H1 (cell line): ENCODE measurements at regions not wholly inside any gene's neighbourhood (a gene's known extent, or its start where the extent isn't known, plus 50 kb on each side); places are given as distances from the start of the nearest gene placed in this dataset.

Experiments
- CTCF ChIA-PET: fragments of 300-600 bp; sonication (Branson Sonifier 250); formaldehyde crosslinking; loops from one replicate; lab custom pipeline; 2021; ENCODE audit not compliant: partially characterized antibody; lab: Charles Lee
- POLR2A ChIA-PET: fragments of 300-600 bp; sonication (Branson Sonifier 250); formaldehyde crosslinking; loops from one replicate; lab custom pipeline; 2021; ENCODE audit warnings: inconsistent platforms; ENCODE audit not compliant: partially characterized antibody; lab: Charles Lee
- DNase-seq, 2 experiments: peaks; one replicate each; pipeline versions ENCODE4 v3.0.0 to v3.0.0-alpha.2; 2010 to 2022; ENCODE audit warnings: low spot score in 2 of 2, low read depth in 1 of 2, mixed read lengths in 1 of 2
- FAIRE-seq: peaks from 2 replicates; lab custom pipeline; 2011; peaks lifted over from hg19 to GRCh38; lab: Jason Lieb, UNC
- H2AFZ ChIP-seq: 2 replicates; pipeline ENCODE4 v1.8.1; 2012; ENCODE audit warnings: low read length, inconsistent platforms
- H2AK5ac ChIP-seq: 2 replicates; pipeline ENCODE4 v1.6.1; 2013; ENCODE audit warnings: low read depth, low read length
- H2BK120ac ChIP-seq: replicated peaks from 2 replicates; pipeline ENCODE3; 2013; ENCODE audit warnings: low read depth, low read length, inconsistent platforms
- H2BK12ac ChIP-seq: 2 replicates; pipeline ENCODE4 v1.6.1; 2013; ENCODE audit warnings: low read depth, low read length
- H2BK15ac ChIP-seq: 2 replicates; pipeline ENCODE4 v1.6.1; 2013; ENCODE audit warnings: low read length
- H2BK20ac ChIP-seq: 2 replicates; pipeline ENCODE4 v1.6.1; 2013; ENCODE audit warnings: low read length
- H2BK5ac ChIP-seq: 2 replicates; pipeline ENCODE4 v1.6.1; 2013; ENCODE audit warnings: low read depth, low read length
- H3K14ac ChIP-seq: 2 replicates; pipeline ENCODE4 v1.6.1; 2013; ENCODE audit warnings: inconsistent platforms; ENCODE audit not compliant: insufficient read length
- H3K18ac ChIP-seq: 2 replicates; pipeline ENCODE4 v1.6.1; 2013; ENCODE audit warnings: low read length; ENCODE audit errors: extremely low read depth
- H3K23ac ChIP-seq: 2 replicates; pipeline ENCODE4 v1.6.1; 2013; ENCODE audit warnings: inconsistent platforms; ENCODE audit not compliant: insufficient read length
- H3K23me2 ChIP-seq: 2 replicates; pipeline ENCODE4 v1.6.1; 2013; ENCODE audit warnings: low read depth, low read length
- H3K27ac ChIP-seq: 2 replicates; pipeline ENCODE4 v1.6.1; 2011; ENCODE audit warnings: low read depth, low read length, inconsistent platforms
- H3K27me3 ChIP-seq, 4 experiments: replicated peaks in 1 of 4; 1 replicate in 1 of 4; 2 replicates in 3 of 4; pipeline versions ENCODE4 v1.6.1 to v1.8.1; 2011 to 2013; ENCODE audit warnings: low read length in 3 of 4, mild to moderate bottlenecking in 3 of 4, inconsistent platforms in 2 of 4, mixed read lengths in 2 of 4, moderate library complexity in 1 of 4; ENCODE audit not compliant: control insufficient read depth in 3 of 4, insufficient read depth in 3 of 4; ENCODE audit errors: extremely low read depth in 1 of 4
- H3K36me3 ChIP-seq, 4 experiments: 2 replicates each; pipeline versions ENCODE4 v1.6.1 to v1.8.1; 2011 to 2013; ENCODE audit warnings: mild to moderate bottlenecking in 4 of 4, low read length in 3 of 4, moderate library complexity in 2 of 4, control low read depth in 1 of 4, inconsistent platforms in 1 of 4; ENCODE audit not compliant: insufficient read depth in 4 of 4, control insufficient read depth in 2 of 4
- H3K4ac ChIP-seq: replicated peaks from 2 replicates; pipeline ENCODE3; 2013; ENCODE audit warnings: low read length, low read depth, mixed read lengths, inconsistent platforms; ENCODE audit not compliant: insufficient read length
- H3K4me1 ChIP-seq, 4 experiments: replicated peaks in 1 of 4; 1 replicate in 1 of 4; 2 replicates in 3 of 4; pipeline versions ENCODE4 v1.6.1 to v1.8.1; 2011 to 2013; ENCODE audit warnings: low read length in 3 of 4, inconsistent platforms in 2 of 4, mixed read lengths in 1 of 4; ENCODE audit not compliant: insufficient read depth in 4 of 4, control insufficient read depth in 3 of 4
- H3K4me2 ChIP-seq, 2 experiments: 2 replicates each; pipeline versions ENCODE4 v1.6.1 to v1.8.1; 2011 to 2013; ENCODE audit warnings: low read depth in 2 of 2, low read length in 2 of 2, control low read depth in 1 of 2, inconsistent platforms in 1 of 2, mild to moderate bottlenecking in 1 of 2; ENCODE audit not compliant: insufficient read depth in 1 of 2
- H3K4me3 ChIP-seq, 4 experiments: fragments of 200-600, 300-600 bp in 1 of 4; sonication (generic), shearing (Covaris generic), sonication (Bioruptor Twin) in 1 of 4; 2 replicates each; pipeline versions ENCODE4 v1.5.1 to v1.8.1; 2011 to 2016; ENCODE audit warnings: low read length in 4 of 4, low read depth in 3 of 4, control low read depth in 2 of 4, inconsistent platforms in 2 of 4, mild to moderate bottlenecking in 2 of 4, mixed read lengths in 1 of 4, moderate library complexity in 1 of 4; ENCODE audit not compliant: insufficient read depth in 2 of 4; ENCODE audit errors: extremely low read depth in 1 of 4
- H3K56ac ChIP-seq: replicated peaks from 2 replicates; pipeline ENCODE3; 2013; ENCODE audit warnings: low read depth, mild to moderate bottlenecking, mixed read lengths, low read length, inconsistent platforms; ENCODE audit not compliant: insufficient read length
- H3K79me1 ChIP-seq: 2 replicates; pipeline ENCODE4 v1.6.1; 2013; ENCODE audit warnings: low read depth, low read length, control low read depth
- H3K79me2 ChIP-seq, 2 experiments: 2 replicates each; pipeline versions ENCODE4 v1.6.1 to v1.8.1; 2012 to 2013; ENCODE audit warnings: low read length in 2 of 2, mild to moderate bottlenecking in 2 of 2, inconsistent platforms in 1 of 2; ENCODE audit not compliant: insufficient read depth in 2 of 2, control insufficient read depth in 1 of 2
- H3K9ac ChIP-seq, 4 experiments: replicated peaks in 1 of 4; 1 replicate in 1 of 4; 2 replicates in 3 of 4; pipeline versions ENCODE4 v1.6.1 to v1.8.1; 2011 to 2013; ENCODE audit warnings: low read depth in 3 of 4, low read length in 3 of 4, control low read depth in 2 of 4, mild to moderate bottlenecking in 2 of 4, moderate library complexity in 2 of 4, inconsistent platforms in 1 of 4; ENCODE audit errors: extremely low read depth in 1 of 4
- H3K9me3 ChIP-seq, 2 experiments: 2 replicates each; pipeline versions ENCODE4 v1.6.1 to v1.8.1; 2012 to 2013; ENCODE audit warnings: mild to moderate bottlenecking in 2 of 2, moderate library complexity in 2 of 2, control low read depth in 1 of 2, inconsistent platforms in 1 of 2, low read depth in 1 of 2, low read length in 1 of 2, mixed read lengths in 1 of 2; ENCODE audit not compliant: insufficient read depth in 2 of 2
- H4K20me1 ChIP-seq, 2 experiments: replicated peaks in 1 of 2; 2 replicates each; pipeline versions ENCODE3 to v1.8.1; 2011 to 2013; ENCODE audit warnings: inconsistent platforms in 2 of 2, low read length in 2 of 2, mild to moderate bottlenecking in 1 of 2; ENCODE audit not compliant: insufficient read depth in 2 of 2, control insufficient read depth in 1 of 2
- H4K5ac ChIP-seq: 2 replicates; pipeline ENCODE4 v1.6.1; 2013; ENCODE audit warnings: low read length, low read depth, mixed read lengths, inconsistent platforms; ENCODE audit not compliant: insufficient read length
- H4K8ac ChIP-seq: 2 replicates; pipeline ENCODE4 v1.8.0; 2013; ENCODE audit warnings: mild to moderate bottlenecking, moderate library complexity, low read length, inconsistent platforms; ENCODE audit not compliant: insufficient read depth; ENCODE audit errors: extremely low read depth
- H4K91ac ChIP-seq: replicated peaks from 2 replicates; pipeline ENCODE3; 2013; ENCODE audit warnings: low read length, mixed read lengths, inconsistent platforms; ENCODE audit not compliant: insufficient read length
- CEBPB ChIP-seq: IDR thresholded peaks from 2 replicates; pipeline ENCODE4 v1.6.1; 2012; ENCODE audit warnings: low read depth, low read length
- CHD1 ChIP-seq: IDR thresholded peaks from 2 replicates; pipeline ENCODE4 v1.6.1; 2012; ENCODE audit warnings: low read depth, low read length, improper control_type of control experiment
- CTBP2 ChIP-seq: IDR thresholded peaks from 2 replicates; pipeline ENCODE4 v1.7.0; 2011; ENCODE audit warnings: borderline replicate concordance, mild to moderate bottlenecking, moderate library complexity, mixed read lengths, low read length; ENCODE audit not compliant: insufficient read depth, insufficient read length
- HDAC6 ChIP-seq: IDR thresholded peaks from one replicate; pipeline ENCODE4 v1.7.1; 2012; ENCODE audit warnings: low read depth, mild to moderate bottlenecking, inconsistent platforms, low read length, moderate library complexity
- JUN ChIP-seq: IDR thresholded peaks from 2 replicates; pipeline ENCODE4 v1.6.1; 2011; ENCODE audit warnings: low read depth, mild to moderate bottlenecking, improper control_type of control experiment, low read length
- KDM1A ChIP-seq: fragments of 200-600, 300-600 bp; sonication (generic); IDR thresholded peaks from 2 replicates; pipeline ENCODE4 v1.7.1; 2016; ENCODE audit warnings: mild to moderate bottlenecking, low read length, borderline replicate concordance
- YY1 ChIP-seq: IDR thresholded peaks from 2 replicates; pipeline ENCODE4 v1.6.1; 2011; ENCODE audit warnings: low read depth, mild to moderate bottlenecking, low read length
- ZNF274 ChIP-seq: IDR thresholded peaks from 2 replicates; pipeline ENCODE4 v1.7.0; 2012; ENCODE audit warnings: low read length, borderline replicate concordance; ENCODE audit errors: extremely low read depth
- TF ChIP-seq, protein P1 (sequence below), 3 experiments: IDR thresholded peaks; 1 replicate in 2 of 3; 2 replicates in 1 of 3; pipeline versions ENCODE4 v1.5.1 to v1.6.1; 2011; ENCODE audit warnings: low read length in 3 of 3, mild to moderate bottlenecking in 3 of 3, inconsistent platforms in 2 of 3, low read depth in 1 of 3, moderate library complexity in 1 of 3; ENCODE audit not compliant: insufficient read depth in 1 of 3; ENCODE audit errors: control extremely low read depth in 1 of 3

- Histone ChIP-seq H2AFZ (no peak overlapping the region), H3K79me2 (no peaks in the 10 kb centered on the region), H3K27ac (no peak overlapping the region), H3K79me1 (no peaks in the 10 kb centered on the region), H3K23ac (no peak overlapping the region), H3K14ac (no peak overlapping the region), H2AK5ac (no peak overlapping the region), H4K91ac (no peak overlapping the region), H3K4ac (no peak overlapping the region), H4K8ac (no peak overlapping the region), H2BK12ac (no peak overlapping the region), H3K4me2 (no peak overlapping the region), H3K4me1 (no peaks in the 10 kb centered on the region), H3K4me3 (no peak overlapping the region), H2BK120ac (no peak overlapping the region), H3K18ac (no peak overlapping the region), H4K20me1 (no peaks in the 10 kb centered on the region), H3K9ac (no peak overlapping the region), H3K56ac (no peak overlapping the region), H4K5ac (no peak overlapping the region), H2BK20ac (no peak overlapping the region), H3K36me3 (no peaks in the 10 kb centered on the region), H3K23me2 (no peaks in the 10 kb centered on the region), H2BK15ac (no peak overlapping the region), H2BK5ac (no peak overlapping the region), H3K27me3 (no peaks in the 10 kb centered on the region), H3K9me3 (no peaks in the 10 kb centered on the region)
- DNase-seq (no peak), FAIRE-seq (no peak)
- ChIA-PET CTCF (interaction anchor here (1.2 kb wide), 1 partner anchor 17 kb away, joined by 4 read pairs; no protein-coding TSS in a partner anchor), POLR2A (no interaction called here)
- TF ChIP-seq KDM1A (no peak), CTBP2 (no peak), CEBPB (no peak), HDAC6 (no peak), JUN (no peak), ZNF274 (no peak), YY1 (no peak), CHD1 (no peak)
- TF ChIP-seq, protein P1, sequence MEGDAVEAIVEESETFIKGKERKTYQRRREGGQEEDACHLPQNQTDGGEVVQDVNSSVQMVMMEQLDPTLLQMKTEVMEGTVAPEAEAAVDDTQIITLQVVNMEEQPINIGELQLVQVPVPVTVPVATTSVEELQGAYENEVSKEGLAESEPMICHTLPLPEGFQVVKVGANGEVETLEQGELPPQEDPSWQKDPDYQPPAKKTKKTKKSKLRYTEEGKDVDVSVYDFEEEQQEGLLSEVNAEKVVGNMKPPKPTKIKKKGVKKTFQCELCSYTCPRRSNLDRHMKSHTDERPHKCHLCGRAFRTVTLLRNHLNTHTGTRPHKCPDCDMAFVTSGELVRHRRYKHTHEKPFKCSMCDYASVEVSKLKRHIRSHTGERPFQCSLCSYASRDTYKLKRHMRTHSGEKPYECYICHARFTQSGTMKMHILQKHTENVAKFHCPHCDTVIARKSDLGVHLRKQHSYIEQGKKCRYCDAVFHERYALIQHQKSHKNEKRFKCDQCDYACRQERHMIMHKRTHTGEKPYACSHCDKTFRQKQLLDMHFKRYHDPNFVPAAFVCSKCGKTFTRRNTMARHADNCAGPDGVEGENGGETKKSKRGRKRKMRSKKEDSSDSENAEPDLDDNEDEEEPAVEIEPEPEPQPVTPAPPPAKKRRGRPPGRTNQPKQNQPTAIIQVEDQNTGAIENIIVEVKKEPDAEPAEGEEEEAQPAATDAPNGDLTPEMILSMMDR (IDR thresholded peaks at IDR 0.05; ENCODE audit: control extremely low read depth in 1 of 3, insufficient read depth in 1 of 3, low read depth in 1 of 3, low read length in 3 of 3) = no peak
Observed at GRCh38 chr3:5822843-5823242, 635.3 kb downstream of the EDEM1 start.
